ENCODE measurements at regions not wholly inside any gene's neighbourhood (a gene's known extent, or its start where the extent isn't known, plus 50 kb on each side); places are given as distances from the start of the nearest gene placed in this dataset.
"Not testable (repeated sequence)": the region's sequence is repeated elsewhere in the genome, so short reads cannot be mapped to it uniquely, and the experiment has no call there.

DNA sequence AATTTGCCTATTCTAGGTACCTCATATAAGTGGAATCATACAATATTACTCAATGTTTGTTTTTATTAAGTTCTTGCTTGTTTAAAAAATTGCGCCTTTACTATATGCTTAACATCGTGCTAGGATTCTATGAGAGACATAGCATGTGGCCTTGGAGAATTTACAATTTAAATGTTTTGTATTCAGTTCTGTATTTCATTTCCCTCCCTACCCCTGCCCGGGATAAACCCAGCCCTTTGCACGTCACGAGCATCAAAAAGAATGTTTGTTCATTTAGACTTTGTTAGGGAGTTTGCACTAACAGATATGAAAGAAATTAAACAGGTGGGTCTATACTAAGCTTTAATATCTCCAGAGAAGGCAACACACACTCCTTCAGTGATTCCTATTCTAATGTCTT lies 75.7 kb downstream of the C18orf54 start:
- DNase-seq (ENCODE audit: low read depth in 2 of 2), result no peak

- DNase-seq (ENCODE audit: low read depth in 2 of 2), result no peak
Measured at GRCh38 chr18:54433857-54434256, 76.2 kb downstream of the C18orf54 start.

GRCh38 chr18:54434453-54434852 lies 76.7 kb downstream of the C18orf54 start:
- DNase-seq (ENCODE audit: low read depth in 2 of 2), result no peak

DNA sequence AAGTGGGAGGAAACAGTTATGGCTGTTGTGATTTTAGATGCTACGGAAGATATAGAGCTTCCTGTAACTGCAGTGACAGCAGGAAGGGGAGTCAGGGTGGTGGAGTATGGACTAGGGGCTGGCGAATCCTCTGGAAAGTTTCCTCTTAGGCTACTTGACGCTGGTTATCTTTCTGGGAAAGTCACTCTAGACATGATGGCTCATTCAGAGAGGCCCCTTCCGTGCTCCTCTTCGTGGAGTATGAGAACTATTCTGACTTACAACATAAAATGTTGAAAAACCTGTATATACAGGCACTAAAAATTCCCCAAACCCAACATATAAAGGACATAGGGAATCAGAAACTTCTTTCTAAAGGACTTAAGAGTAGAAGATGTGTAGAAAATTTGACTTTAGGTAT lies 78.8 kb downstream of the C18orf54 start:
- no peak for DNase-seq (ENCODE audit: low read depth in 2 of 2)

DNA sequence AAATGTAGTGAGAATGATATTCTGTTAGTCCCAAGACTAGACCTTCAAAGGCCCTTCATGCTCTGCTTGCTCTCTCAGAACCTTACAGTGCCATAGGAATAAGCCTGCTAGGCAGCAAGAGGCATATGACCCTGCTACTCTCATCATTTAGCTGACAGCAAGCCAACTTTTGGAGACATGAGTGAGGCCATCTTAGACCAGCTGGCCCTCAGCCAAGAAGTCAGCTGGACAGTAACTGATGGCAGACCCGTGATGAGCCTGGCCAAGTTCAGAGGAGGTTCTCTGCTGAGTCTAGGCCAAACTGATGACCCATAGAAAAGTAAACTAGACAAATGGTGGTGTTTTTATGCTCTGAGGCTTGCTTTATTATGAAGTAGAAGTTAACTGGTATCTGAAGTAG lies 82.6 kb downstream of the C18orf54 start:
- no peak for DNase-seq (ENCODE audit: low read depth in 2 of 2)

GRCh38 chr18:54444319-54444914 lies 86.7 kb downstream of the C18orf54 start:
- DNase-seq (ENCODE audit: low read depth in 2 of 2), result peak in 1 of 2 donors; percentile 11

- DNase-seq (ENCODE audit: low read depth in 2 of 2), result no peak
Measured at GRCh38 chr18:54453996-54454395, 96.3 kb downstream of the C18orf54 start.

DNA sequence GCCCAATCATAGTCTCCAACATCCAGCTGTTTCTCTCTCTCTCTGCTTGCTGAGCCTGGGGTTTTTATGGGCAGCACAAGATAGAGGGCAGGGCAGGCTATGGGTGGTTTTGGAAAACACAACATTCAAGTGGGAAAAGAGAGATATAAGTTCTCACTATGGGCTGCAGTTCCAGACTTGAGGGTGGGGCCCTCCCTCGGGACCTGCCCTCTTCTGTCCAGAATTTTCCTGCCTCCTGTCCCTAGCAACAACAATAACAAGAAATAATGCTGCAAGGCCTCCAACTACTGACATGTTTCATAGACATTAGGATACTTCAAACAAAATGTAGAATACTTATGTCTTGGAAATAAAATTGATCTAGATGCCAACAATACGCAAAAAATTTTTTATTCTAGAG lies 107.8 kb downstream of the C18orf54 start:
- DNase-seq (ENCODE audit: low read depth in 2 of 2), result no peak

DNA sequence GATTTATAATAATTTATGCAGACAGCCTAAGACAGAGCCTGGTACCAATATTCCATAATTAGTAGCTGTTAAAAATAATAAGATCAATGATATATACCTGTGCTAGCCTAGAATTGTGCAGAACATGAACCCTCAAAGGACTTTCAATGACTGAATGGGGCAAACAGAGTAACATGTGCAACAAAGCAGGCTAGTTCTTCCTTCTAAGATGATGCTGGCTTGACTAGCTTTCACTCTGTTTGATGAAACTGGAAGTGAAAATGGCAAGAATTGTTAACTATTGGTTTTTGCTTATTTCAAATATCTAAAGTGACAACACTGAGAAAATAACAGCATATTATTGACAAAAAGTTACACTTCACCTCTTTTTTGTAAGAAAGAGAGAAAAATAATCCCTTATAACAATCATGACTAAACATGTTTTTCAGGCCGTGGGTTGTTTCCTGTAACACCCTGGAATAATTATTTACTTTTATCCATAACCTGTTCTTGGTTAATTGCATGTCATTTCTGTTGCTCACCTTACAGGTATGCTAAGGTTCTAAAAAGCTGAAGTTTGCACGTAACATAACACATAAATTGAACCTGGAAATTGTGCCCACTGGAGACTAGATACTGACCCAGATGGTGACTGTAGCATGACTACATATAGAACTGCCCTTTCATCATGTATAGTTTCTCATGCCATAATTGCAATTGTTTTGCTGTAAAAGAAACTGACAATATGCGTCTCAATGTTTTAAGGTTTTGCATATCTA lies 108.7 kb downstream of the C18orf54 start:
- DNase-seq (ENCODE audit: low read depth in 2 of 2), result no peak

- DNase-seq (ENCODE audit: low read depth in 2 of 2), result no peak
Measured at GRCh38 chr18:54479365-54479764, 111.7 kb upstream of the DYNAP start.

DNA sequence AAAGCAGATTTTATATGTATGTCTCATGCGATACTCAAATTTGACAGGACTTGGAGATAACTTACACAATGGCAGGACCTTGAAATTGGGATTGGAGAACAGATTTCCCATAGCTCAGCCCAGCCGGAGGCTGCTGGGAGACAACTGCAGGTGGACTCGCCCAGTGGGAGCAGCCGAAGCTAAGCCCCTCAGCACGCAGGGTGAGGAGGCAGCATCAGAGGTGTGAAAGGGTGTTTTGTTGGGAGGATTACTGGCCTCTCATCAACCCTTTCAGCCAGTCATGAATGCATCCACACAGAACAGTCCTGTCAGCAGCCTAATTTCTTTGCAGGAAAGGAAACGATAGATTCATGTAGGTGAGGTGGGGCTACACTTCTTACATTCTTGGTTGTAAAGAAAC lies 110.4 kb upstream of the DYNAP start:
- no peak for DNase-seq (ENCODE audit: low read depth in 2 of 2)

DNA sequence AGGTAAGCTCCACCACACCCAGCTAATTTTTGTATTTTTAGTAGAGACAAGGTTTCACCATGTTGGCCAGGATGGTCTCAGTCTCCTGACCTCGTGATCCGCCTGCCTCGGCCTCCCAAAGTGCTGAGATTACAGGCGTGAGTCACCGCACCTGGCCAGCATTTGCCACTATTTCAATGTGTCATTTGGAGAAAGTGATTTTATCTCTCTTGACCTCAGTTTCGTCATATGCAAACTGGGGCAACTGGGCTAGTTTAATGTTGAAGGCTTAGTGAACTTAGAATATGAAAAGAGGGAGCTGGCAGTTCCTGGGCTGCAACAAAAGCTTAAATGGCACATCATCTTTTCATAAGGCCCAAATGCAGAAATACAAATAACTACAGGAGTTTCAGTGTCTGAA lies 88.6 kb upstream of the DYNAP start:
- not testable (repeated sequence) for DNase-seq (ENCODE audit: low read depth in 2 of 2)

- DNase-seq (ENCODE audit: low read depth in 2 of 2), result no peak
Measured at GRCh38 chr18:54503131-54503894, 87.7 kb upstream of the DYNAP start.

DNA sequence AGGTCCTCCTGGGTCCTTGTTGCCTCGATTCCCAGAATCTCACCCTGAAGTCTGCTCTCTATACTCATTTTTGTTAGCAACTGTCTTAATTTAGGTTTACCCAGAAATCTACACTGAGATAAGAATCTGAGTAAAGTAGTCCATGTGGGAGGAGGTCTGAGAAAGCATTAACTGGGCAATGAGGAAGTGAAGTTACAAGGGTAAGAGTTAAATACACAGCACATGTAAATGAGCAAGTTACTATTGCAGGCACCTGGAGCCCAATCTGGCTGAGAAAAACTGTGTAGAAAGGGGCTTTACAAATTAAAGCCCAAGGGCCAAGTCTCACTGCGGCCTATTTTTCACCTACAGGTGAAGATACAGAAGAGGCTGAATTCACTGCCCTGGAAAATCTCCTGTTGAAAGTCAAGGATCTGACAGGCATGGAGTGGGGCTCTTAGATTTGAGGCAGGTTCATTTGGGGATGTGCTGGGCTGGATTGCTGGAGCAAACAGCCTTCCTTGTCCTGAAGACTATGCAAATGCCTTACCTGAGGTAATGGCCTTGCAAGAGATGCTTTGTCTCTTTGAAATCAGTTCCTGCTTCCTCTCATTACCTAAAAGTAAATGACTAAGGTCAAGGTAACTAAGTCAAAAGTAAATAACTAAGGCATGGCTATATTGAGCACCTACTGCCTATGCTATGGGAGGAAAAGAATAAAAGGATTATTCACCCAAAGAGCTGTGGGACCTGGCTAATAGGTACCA lies 84.4 kb upstream of the DYNAP start:
- no peak for DNase-seq (ENCODE audit: low read depth in 2 of 2)

DNA sequence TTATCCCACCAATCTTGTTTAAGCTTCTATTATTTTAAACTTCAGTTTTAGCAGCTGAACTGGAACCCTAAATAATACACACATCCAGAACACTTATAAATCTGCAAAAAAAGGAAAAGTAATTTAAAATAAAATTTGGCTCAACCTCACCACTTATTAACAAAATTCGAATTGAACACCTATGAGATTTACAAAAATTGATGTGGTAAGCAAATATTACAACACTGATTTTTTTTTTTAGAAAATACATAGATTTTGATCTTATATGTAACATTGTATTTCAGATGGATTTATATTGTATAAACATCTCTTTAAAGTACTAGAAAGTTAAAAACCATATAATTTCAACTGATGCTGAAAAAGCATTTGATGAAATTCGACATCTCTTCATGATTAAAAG lies 81.3 kb upstream of the DYNAP start:
- DNase-seq (ENCODE audit: low read depth in 2 of 2), result no peak

GRCh38 chr18:54515149-54515548 lies 75.9 kb upstream of the DYNAP start:
- no peak for DNase-seq (ENCODE audit: low read depth in 2 of 2)

DNA sequence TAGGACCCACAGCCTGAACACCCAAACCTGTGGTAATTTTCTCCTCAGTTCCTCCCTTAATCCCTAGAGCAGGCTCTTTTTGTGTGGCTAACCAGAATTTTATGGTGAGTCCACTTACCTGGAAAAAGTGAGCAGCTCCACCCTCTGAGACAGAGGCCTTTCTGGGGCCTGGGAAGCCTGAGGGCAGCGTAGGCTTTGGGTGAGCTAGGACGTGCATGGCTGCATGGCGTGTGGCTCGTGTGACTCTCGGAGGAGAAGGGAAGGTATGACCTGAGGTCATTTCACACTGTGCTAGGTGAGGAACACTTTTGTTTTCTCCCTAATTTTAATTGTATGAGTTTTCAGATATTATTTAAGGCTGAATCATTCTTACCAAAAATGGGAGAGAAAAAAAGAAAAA lies 73.5 kb upstream of the DYNAP start:
- DNase-seq (ENCODE audit: low read depth in 2 of 2), result no peak

DNA sequence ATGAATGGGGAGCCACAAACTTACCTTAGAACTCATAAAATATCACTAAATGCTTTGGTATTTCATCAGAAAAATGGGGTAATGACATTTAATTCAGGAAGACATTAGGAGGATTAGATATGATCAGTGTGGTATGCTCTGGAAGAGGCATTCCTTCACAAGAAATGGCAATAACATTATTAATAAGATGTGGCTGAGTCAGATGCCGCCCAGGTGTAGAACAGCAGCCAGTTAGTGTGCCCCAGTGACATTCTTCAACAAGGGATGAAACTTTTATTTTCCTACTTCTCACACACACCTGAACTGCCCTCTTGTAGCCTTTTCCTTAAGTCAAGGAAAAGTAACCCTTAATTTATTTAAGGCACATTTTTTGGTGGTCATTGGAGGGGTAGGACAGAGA lies 69.2 kb upstream of the DYNAP start:
- no peak for DNase-seq (ENCODE audit: low read depth in 2 of 2)

DNA sequence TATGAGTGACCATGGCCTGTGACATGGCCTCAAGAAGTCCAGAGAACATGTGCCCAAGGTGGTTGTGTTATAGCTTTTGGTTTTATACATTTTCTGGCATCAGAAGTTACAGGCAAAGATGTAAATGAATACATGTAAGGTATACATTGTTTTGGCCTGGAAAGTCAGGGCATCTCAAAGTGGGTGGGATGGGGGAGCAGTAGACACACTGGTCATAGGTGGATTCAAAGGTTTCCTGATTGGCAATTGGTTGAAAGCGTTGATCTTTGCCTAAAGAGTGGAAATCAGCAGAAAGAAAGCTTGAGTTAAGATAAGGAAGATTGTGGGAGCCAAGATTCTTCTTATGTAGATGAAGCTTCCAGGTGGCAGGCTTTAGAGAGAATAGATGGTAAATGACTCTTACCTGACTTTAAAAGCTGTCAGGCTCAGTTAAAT lies 62.1 kb upstream of the DYNAP start:
- no peak for DNase-seq (ENCODE audit: low read depth in 2 of 2)

DNA sequence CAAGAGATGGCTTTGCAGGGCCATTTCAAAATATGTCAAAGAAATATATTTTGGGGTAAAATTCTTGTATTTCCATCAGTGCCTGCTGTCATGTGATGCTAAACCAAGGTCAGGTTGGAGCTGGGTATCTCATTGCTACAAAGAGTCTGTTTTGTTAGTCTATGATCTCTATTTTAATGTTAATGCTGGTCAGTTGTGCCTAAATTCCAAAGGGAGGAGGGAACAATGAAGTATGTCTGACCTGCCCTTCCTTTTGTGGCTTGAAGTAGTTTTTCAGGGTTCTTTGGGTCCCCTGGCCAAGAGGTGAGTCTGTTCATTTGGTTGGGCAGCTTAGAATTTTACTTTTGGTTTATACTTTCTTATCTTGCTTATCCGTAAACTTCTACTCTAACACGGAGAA lies 61.6 kb upstream of the DYNAP start:
- DNase-seq (ENCODE audit: low read depth in 2 of 2), result no peak

DNA sequence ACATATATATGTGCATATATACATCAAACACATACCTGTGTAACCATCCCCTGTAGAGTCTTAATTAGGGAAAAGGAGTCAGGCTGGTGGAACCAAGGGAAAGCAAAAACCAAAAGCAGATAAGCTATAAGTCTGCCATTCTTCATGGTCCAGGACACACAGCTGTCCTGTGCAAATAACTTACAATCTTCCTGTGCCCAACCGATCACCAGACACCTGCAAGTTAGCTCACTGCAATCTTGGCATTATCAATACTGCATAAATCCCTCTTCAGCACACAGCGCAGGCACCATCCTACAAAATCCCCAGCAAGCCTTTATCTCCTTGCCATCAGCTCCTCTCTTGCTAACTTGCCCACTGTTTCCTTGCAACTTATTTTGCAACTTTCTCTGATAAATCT lies 60.8 kb upstream of the DYNAP start:
- DNase-seq (ENCODE audit: low read depth in 2 of 2), result no peak

- DNase-seq (ENCODE audit: low read depth in 2 of 2), result no peak
Measured at GRCh38 chr18:54531402-54532065, 59.5 kb upstream of the DYNAP start.

All from activated CD4-positive, alpha-beta T cell treated with anti-CD3 and anti-CD28 coated beads for 24 hours (primary cell).